Endothelial cell (in vitro differentiated cells): ENCODE measurements at regions not wholly inside any gene's neighbourhood (a gene's known extent, or its start where the extent isn't known, plus 50 kb on each side); places are given as distances from the start of the nearest gene placed in this dataset.

ENCODE experiments used
- DNase-seq: peaks from one replicate; pipeline ENCODE4 v3.0.0; 2021; ENCODE audit warnings: low spot score
- H3K27ac Mint-ChIP-seq: one replicate; pipeline ENCODE4 v1.8.0; 2021; ENCODE audit warnings: mixed read lengths, inconsistent platforms; ENCODE audit not compliant: unreplicated experiment
- H3K27me3 Mint-ChIP-seq: one replicate; pipeline ENCODE4 v1.8.0; 2021; ENCODE audit warnings: mild to moderate bottlenecking, moderate library complexity, mixed read lengths, inconsistent platforms; ENCODE audit not compliant: unreplicated experiment
- H3K36me3 Mint-ChIP-seq: one replicate; pipeline ENCODE4 v1.8.0; 2021; ENCODE audit warnings: mild to moderate bottlenecking, low read depth, mixed read lengths, inconsistent platforms; ENCODE audit not compliant: unreplicated experiment
- H3K4me1 Mint-ChIP-seq: one replicate; pipeline ENCODE4 v1.8.0; 2021; ENCODE audit warnings: mild to moderate bottlenecking, mixed read lengths, inconsistent platforms; ENCODE audit not compliant: unreplicated experiment
- H3K4me3 Mint-ChIP-seq: one replicate; pipeline ENCODE4 v1.8.0; 2021; ENCODE audit warnings: mild to moderate bottlenecking, mixed read lengths, inconsistent platforms; ENCODE audit not compliant: unreplicated experiment
- H3K9me3 Mint-ChIP-seq: one replicate; pipeline ENCODE4 v1.8.0; 2021; ENCODE audit warnings: mixed read lengths, inconsistent platforms; ENCODE audit not compliant: unreplicated experiment
- CTCF ChIP-seq: fragments of 200-600 bp; sonication (generic); IDR thresholded peaks from one replicate; pipeline ENCODE4 v1.5.0; 2021; ENCODE audit warnings: antibody characterized with exemption; ENCODE audit not compliant: unreplicated experiment

- no peak overlapping the region for H3K27ac Mint-ChIP-seq
- no peak for TF ChIP-seq CTCF
- no peak overlapping the region for H3K4me3 Mint-ChIP-seq
- no peaks in the 10 kb centered on the region for H3K4me1 Mint-ChIP-seq
- no peak for DNase-seq
- no peaks in the 10 kb centered on the region for H3K36me3 Mint-ChIP-seq
- H3K9me3 Mint-ChIP-seq: no peaks in the 10 kb centered on the region
- no peaks in the 10 kb centered on the region for H3K27me3 Mint-ChIP-seq
Observed at GRCh38 chr11:11078344-11079086, 220.7 kb upstream of the ZBED5 start.

- Mint-ChIP-seq H3K4me1 (no peaks in the 10 kb centered on the region), H3K4me3 (no peak overlapping the region), H3K27ac (no peak overlapping the region), H3K36me3 (no peaks in the 10 kb centered on the region), H3K27me3 (no peaks in the 10 kb centered on the region), H3K9me3 (no peaks in the 10 kb centered on the region)
- DNase-seq: no peak
- no peak for TF ChIP-seq CTCF
Observed at GRCh38 chr11:11077898-11078297, 220.0 kb upstream of the ZBED5 start.

GRCh38 chr11:11076879-11077278 is 219.0 kb upstream of the ZBED5 start:
- DNase-seq: no peak
- Mint-ChIP-seq H3K9me3 (no peaks in the 10 kb centered on the region), H3K27me3 (peaks cover 1% of the 10 kb centered on the region), H3K4me3 (no peak overlapping the region), H3K36me3 (no peaks in the 10 kb centered on the region), H3K27ac (no peak overlapping the region), H3K4me1 (no peaks in the 10 kb centered on the region)
- TF ChIP-seq CTCF: no peak

- Mint-ChIP-seq H3K4me1 (no peaks in the 10 kb centered on the region), H3K27me3 (peaks cover 3% of the 10 kb centered on the region), H3K36me3 (no peaks in the 10 kb centered on the region), H3K9me3 (no peaks in the 10 kb centered on the region), H3K4me3 (no peak overlapping the region), H3K27ac (no peak overlapping the region)
- DNase-seq: no peak
- no peak for TF ChIP-seq CTCF
Observed at GRCh38 chr11:11076276-11076675, 218.4 kb upstream of the ZBED5 start.

- Mint-ChIP-seq H3K4me3 (no peak overlapping the region), H3K9me3 (no peaks in the 10 kb centered on the region), H3K27ac (no peak overlapping the region), H3K4me1 (no peaks in the 10 kb centered on the region), H3K36me3 (no peaks in the 10 kb centered on the region), H3K27me3 (peaks cover 3% of the 10 kb centered on the region)
- TF ChIP-seq CTCF: no peak
- DNase-seq: no peak
Observed at GRCh38 chr11:11075515-11076171, 217.8 kb upstream of the ZBED5 start.
